Activated T-cell treated with anti-CD3 and anti-CD28 coated beads, Interleukin-2, amount 50 U/mL, for 1 hour (primary cell): ENCODE measurements at regions not wholly inside any gene's neighbourhood (a gene's known extent, or its start where the extent isn't known, plus 50 kb on each side); places are given as distances from the start of the nearest gene placed in this dataset.
"Not testable (repeated sequence)": the region's sequence is repeated elsewhere in the genome, so short reads cannot be mapped to it uniquely, and the experiment has no call there.

Experiments
- DNase-seq: peaks from one replicate; pipeline ENCODE4 v3.0.0-alpha.2; 2020

DNA sequence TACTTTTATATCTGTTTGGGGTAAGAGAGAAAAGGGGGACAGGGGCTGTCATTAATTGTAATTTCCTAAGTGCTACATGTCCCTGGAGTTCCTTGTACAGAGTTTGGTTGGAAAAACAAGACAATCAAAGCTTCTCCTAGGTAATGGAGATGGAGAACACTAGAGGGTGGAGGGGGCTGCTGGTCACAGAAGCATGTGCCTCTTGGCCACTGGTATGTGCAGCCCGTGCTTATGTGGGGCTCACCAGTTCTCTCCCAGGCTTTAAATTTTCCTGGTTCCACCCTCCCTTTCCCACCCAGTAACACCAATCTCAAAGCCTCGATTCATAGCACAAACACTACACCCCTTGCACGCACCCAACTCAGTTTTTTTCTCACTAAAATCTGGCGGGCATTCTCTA lies 165.6 kb downstream of the SAMD5 start:
- DNase-seq = no peak

DNA sequence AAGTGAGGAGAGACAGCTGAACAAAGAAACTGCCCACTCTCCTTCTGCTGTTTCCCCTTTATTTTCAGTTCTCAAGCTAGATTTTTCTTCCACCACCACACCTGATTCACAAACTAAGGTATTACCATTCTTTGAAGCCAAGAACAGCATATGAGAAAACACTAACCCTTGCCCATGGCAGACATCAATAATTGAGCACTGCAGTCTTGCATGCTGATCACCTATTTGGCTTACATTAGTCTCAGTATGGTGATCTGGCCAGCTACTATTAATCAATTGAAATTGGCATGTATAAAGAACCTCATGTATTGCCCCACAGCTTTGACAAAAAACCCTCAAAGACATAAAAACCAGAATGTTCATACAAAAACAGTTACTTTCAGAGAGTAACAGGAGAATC lies 166.3 kb downstream of the SAMD5 start:
- DNase-seq = no peak

DNA sequence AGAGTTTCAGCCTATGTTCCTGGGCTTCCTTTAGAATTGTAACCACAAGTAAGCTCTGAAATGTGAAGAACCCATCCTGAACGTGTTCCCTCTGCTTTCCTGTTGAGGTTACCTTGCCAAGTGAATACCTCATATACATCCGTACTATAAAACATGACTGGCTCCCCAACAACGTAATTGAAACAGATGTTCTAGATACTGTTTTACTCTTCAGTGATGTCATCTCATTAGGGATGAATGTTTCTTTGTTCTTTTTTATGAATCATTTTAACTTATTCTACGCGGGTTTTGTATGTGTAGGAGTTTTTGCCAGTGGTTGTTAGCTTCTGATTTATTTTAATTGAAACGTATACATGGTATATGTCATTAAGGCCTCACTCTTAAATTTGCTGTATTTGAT lies 166.8 kb downstream of the SAMD5 start:
- no peak for DNase-seq

DNA sequence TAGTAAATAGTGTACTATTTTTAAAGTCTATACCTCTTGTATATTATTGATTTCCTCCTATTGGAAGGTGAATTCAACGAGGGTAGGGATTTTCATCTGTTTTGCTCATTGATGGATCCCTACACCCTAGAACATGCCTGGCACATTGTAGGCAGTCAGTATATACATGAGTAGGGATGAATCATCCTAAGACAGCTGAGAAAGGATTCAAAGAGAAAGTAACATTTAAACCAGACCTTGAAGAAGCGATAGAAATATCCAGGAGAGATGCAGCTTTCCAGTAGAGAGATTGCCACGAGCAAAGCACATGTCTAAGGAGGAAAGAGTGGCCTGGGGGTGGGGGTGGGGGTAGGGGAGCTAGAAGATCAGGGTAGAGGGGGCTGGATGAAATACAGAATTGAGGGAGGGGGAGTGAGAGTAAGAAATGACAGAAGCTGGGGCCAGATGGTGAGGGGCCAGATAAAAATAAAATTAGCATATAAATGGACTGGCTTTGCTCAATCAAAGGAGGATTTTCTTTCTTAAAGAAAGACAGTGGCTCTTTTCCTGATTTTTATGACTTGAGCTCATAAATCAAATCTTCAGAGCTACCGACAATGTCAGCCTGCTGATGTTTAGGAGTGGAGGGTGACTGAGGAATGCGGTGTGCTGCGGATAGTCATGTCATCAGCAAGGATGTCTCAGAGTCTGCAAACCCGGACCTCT lies 168.2 kb downstream of the SAMD5 start:
- no peak for DNase-seq

DNA sequence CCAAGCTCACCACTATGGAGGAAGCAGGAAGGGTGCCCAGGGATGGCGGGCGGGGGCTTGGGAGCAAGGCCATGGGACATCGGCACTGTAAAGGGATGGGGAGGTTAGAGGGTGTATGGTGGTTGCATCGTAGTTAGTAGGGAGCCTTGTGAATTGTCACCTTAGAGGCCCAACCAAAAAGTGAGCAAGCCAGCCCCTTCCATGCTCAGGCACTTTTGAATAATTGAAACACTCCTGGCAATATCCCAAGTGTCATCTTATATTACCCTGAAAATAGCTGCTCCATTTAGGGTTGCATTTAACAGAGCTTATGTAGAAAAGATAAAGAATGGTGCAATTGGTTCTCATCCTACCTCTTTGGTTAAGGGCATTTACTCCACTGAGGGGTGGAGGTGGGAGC lies 169.2 kb downstream of the SAMD5 start:
- DNase-seq = no peak

GRCh38 chr6:147678253-147678652 lies 169.8 kb downstream of the SAMD5 start:
- DNase-seq = no peak

GRCh38 chr6:147684906-147685305 lies 176.4 kb downstream of the SAMD5 start:
- DNase-seq = no peak

DNA sequence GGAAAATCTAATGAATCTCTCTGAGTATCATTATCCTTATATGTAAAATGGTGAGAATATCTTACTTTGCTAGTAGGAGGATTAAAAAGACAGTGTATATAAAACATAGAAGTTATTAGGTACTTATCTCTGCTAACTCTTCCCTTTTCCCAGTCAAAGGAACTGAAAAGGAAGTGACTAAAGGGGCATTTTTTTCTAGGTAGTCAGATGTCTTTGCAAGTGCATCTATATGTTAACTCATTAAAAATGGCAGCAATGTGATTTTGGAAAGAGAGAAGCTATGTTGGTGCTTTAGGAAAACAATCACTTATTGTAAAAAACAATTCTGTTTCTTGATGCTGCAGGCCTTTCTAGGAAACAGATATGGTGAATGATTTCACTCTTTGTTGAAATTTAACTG lies 180.9 kb downstream of the SAMD5 start:
- no peak for DNase-seq

DNA sequence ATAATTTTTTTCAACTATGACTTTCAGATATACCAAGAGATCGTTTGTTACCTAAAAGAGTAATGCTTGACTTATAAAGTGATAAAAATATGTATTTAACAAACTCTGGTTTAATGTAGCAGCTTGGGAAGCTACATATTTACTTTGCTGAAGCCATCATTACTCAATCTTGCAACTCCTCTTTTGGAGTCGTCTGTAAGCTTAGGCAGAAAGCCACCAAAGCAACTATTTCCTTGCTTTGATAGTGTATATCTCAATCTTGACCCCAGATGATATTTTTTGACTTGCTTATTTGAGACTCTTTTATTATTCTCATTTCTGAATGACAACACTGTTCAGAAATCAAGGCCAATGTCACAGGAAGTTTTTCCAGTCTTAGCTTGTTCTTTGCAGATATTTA lies 183.0 kb downstream of the SAMD5 start:
- no peak for DNase-seq

GRCh38 chr6:147693181-147693580 lies 184.7 kb downstream of the SAMD5 start:
- DNase-seq = no peak

- DNase-seq = not testable (repeated sequence)
Observed at GRCh38 chr6:147694556-147694955, 186.1 kb downstream of the SAMD5 start.

GRCh38 chr6:147695819-147696218 lies 187.3 kb downstream of the SAMD5 start:
- no peak for DNase-seq

- DNase-seq = no peak
Observed at GRCh38 chr6:147699140-147699539, 190.7 kb downstream of the SAMD5 start.

DNA sequence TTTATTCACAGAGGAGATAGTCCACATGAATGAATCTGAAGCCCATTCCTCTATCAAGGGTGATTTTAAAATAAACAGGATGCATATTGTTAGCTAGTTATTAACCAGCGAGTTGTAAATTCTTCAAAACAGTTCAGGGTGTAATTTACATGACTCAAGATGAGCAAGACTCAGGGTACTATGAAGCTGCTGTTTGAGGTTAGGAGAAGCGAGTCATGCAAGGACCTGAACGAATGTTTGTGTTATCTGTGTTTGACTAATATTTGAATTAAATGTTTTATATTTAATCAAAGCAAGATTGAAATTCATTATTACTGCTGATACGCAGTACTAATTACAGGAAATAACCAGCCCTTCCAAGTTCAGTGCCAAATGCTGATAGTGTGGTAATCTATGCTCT lies 191.1 kb downstream of the SAMD5 start:
- no peak for DNase-seq

DNA sequence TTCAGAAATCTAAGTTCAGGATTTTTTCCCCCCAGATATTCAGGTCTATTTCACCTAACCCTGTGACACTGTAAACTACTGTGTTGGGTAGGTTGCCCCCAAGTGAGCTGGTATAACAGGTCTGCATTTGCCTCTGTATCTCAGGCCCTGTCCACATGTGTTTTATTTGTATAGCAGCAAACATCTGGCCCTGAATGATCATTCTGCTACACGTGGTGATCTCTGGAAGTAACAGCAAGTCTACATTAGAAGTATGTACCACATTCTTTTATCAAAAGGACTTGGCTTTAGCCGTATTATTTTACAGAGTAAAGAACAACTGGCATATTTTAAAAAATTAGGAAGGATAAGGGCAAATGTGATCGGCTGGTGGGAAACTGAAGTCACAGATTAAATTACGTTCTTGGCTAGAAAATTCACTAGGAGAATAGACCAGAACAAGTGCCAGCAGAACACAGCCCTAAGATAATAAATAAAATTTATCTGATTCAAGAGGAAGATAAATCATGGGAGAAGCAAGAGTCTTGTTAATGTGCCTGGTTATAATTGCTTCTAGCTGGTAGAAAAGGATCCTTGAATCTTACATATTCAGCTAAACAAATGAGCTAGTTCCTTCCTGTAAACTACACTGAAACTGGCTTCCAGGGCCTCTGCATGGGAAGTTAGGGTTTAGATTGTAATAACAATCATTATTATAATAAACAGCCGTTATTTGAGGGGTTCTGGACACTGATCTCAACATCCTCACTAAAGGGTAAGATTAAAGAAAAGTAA lies 192.1 kb downstream of the SAMD5 start:
- DNase-seq = no peak

- no peak for DNase-seq
Observed at GRCh38 chr6:147704691-147705090, 196.2 kb downstream of the SAMD5 start.

DNA sequence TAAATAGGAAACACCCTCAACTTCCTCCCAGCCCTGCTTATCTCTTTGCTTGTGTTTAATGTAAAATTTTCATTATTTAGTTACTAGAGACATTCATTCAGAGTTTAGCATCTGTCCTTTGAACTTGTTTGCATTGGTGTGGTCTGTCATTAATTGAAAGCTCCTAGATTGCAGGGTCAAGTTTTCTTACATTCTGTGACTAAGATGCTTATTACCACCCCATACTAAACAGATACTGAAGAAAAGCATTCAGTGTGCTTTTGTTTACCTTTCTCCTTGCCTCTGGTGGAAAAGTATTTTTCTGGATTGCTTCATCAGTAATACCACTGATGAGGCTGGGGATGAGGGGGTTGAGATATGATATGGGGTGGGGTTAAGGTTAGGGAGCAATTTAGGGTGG lies 199.0 kb downstream of the SAMD5 start:
- DNase-seq = no peak

DNA sequence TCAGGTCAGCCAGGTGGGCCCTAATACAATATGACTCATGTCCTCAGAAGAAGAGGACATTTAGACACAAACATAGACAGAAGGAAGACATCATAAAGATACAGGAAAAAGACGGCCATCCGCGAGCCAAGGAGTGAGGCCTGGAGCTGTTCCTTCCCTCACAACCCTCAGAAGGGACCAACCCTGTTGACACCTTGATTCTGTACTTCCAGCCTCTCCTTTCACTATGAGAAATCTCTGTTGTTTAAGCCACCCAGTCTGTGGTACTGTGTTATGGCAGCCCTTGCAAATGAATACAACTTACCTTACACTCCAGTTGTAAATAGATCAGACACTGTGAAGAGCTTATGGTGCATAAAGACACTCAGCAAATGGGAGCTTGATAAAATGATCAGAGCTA lies 199.7 kb downstream of the SAMD5 start:
- DNase-seq = no peak

DNA sequence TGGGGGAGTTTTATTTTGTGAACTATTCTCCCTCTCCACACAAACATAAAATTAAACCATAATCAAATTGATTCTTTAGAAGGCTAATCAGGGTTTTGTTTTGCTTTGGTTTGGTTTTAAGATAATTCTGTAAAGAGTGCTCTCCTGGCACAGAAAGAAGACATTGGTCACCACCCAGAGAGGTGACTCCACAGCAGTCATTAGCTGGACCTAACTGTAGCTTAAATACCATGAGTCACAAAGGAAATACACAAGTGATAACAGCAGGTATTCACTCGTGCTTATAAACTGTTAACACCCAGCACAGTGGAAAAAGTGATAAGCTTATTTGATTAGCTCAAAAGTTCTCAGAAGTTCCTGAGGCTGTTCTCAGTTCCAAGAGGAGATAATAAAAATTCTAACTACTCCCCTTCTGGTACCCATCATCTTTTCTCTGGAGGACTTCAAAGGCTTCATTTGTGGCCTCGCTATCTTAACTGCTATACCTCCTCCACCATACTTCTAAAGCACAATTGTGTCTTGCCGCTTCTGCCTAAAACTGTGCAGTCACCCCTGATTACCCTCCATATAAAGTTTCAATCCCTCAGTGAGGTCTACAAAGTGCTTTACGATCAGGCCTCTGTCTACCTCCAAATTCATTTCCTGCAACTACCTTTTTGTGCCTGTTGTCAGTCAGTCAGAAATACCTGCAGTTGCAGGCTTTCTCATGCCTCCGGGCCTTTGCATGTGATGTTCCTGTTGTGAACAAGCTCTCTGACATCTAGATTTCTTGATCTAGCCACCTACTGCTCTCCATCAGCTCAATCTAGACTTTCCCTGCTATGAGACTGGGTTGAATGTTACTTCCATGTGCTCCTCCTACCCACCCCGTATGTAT lies 201.1 kb downstream of the SAMD5 start:
- DNase-seq = no peak

DNA sequence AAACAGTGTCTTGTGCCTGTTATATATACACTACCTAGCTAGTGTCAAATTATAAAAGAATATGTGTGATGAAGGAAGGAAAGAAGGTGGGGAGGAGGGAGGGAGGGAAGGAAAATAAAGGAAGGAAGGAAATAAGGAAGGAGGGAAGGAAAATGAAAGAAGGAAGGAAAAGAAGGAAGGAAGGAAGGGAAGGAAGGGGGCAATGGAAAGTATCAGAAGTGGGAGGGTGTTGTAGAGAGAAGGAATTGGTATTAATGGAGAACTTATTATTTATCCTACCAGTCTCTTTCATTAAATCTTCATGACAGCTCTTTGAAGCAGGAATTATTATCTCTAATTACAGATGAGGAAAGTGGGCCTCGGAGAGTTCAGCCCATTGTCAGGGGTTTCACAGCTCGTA lies 202.4 kb downstream of the SAMD5 start:
- DNase-seq = no peak

DNA sequence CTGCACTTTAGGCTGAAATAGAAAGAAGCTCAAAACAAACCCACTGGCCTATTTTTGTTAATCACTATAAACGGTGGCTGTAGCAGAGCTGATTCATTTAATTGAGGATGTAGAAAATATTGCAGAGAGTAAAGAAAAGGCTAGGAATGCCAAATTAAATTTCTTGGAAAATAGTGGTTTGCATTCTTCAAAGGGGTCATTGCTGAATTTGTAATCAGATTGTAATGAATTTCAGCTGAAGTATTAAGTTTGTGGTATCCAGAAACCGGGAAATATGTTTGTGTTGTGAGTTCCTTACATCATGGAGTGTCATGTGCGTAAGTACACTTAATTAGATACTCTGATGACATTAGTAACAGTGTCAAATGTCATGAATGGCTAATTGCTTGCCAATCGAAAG lies 203.0 kb downstream of the SAMD5 start:
- DNase-seq = no peak

- no peak for DNase-seq
Observed at GRCh38 chr6:147712841-147713240, 204.4 kb downstream of the SAMD5 start.

- no peak for DNase-seq
Observed at GRCh38 chr6:147715035-147715434, 206.5 kb downstream of the SAMD5 start.

DNA sequence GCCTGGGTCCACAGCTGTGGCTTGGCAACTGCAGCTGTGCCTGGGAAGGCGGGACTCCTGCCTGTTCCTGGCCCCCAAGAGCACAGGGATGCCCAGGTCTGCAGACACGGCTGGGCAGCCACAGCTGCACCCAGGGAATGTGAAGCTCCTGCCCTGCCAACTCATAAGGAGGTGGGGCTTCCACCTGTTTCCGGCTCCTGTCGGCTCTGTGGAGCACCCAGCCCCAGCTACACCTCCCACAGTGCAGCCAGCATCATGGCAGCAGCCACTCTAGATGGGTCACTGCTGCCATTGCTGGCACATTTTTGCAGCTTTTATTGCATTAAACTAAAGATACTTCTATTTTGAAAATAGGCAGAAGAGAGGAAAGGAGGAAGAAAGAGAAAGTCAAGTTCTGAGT lies 207.9 kb downstream of the SAMD5 start:
- no peak for DNase-seq
